ENCODE measurements at regions not wholly inside any gene's neighbourhood (a gene's known extent, or its start where the extent isn't known, plus 50 kb on each side); places are given as distances from the start of the nearest gene placed in this dataset.

DNA sequence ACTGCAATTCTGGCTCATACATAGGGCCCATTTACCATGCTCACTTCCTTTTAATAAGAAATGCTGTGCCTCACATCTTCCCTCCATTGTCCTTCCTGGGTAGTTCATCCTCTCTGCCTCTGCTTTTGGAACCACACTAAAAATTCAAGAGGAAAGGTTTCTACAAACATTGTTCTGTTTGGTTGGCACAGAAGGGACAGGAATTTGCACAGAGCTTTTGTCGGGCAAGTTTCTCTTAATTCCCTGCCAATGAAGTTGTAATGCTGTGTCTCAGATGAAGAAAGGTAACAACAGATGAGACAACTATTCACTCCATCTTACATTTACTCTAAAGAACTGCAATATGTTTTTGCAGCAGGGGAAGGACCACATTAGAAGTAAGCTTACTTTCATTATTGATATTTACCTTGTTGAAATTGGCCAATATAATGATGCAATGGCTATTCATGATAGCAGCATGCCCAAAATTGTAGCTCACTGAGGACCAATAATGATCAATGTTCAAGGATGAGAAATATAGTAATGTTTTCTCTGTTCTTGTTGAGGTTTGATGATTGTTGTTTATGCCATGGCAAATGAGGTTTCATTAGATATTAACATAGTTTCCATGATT lies 82.5 kb upstream of the HMHB1 start:
- no peak for DNase-seq

GRCh38 chr5:143723159-143723558 lies 88.8 kb upstream of the HMHB1 start:
- DNase-seq: no peak

DNA sequence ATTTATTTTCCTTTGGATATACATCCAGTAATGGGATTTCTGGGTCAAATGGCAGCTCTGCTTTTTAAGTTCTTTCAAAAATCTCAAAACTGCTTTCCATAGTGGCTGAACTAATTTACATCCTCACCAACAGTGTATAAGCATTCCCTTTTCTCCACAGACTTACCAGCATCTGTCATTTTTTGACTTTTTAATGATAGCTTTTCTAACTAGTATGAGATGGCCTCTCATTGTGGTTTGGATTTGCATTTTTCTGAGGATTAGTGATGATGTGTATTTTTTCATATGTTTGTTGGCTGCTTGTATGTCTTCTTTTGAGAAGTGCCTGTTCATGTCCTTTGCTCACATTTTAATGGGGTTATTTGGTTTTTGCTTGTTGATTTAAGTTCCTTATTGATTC lies 90.0 kb upstream of the HMHB1 start:
- no peak for DNase-seq

DNA sequence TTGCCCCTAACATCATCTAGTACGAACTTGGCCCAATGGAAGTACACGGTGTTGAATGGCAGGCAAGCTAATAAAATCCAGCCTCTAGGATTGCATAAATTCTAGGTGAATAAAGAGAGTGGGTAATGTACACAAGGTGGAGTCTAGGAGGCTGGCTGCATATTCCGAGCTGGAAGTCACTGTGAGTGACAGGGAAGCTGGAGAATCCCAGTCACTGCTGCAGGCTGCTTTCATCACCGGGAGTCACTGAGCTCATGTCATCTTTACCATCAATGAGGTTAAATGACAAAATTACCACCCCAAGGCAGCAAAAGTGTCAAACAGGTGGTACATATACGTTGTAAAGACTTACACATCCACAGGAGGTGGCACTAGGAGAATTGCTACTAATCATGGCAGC lies 91.3 kb upstream of the HMHB1 start:
- DNase-seq: no peak

DNA sequence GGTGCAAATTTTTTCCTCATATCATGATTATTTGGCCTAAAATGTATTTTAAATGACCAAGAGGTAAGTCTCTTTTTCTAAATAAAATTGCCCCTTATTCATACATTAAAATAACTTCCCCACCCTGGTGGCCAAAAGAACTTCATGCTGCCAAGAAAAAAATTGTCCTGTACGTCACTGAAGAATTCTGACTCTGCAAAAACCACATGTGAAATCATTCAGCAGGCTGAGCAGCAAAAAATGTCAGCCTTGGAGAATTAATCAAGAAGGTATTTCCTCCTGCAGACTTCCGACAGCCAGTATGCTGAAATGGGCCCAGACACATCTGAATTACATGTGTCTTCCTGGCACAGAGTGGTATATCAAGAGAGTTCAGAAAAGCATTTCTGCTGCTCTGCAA lies 94.6 kb upstream of the HMHB1 start:
- no peak for DNase-seq

GRCh38 chr5:143716881-143717280 lies 95.1 kb upstream of the HMHB1 start:
- no peak for DNase-seq

DNA sequence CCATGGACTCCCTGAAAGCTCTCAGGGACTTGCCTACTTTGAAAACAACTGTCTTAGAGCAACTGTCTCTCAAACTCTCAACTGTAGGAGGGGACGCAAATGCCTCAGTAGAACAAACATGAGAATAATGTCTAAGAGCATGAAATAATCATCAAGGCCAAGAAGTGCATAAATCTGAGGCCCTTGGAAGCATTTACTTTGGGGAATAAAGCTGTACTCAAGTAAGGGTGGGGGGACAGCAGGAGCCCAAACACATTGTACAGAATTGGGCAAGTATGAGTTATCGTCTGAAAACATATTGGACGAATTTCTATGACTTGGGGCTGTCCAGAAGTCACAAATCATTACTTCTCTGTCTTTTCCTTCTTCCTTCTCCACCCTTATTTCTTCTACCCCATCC lies 96.3 kb upstream of the HMHB1 start:
- DNase-seq: no peak

DNA sequence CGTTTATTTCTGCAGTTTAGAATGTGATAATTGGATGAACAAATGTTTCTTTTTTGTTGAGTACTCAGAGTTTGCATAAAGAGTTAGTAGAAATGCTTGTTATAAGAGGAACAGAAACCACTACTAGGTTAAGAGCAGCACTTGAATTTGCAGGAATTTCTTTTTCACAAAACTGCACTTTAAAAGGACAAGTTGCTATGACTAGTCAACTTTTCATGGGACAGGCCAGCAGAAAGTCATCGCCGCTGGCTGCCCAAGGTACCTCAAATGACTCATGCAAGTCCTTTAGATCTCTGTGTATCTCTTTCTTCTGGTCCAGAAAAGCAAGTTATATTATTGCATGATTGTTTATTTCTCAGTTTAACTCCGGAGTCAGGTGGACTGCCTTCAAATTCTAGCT lies 97.3 kb upstream of the HMHB1 start:
- no peak for DNase-seq

DNA sequence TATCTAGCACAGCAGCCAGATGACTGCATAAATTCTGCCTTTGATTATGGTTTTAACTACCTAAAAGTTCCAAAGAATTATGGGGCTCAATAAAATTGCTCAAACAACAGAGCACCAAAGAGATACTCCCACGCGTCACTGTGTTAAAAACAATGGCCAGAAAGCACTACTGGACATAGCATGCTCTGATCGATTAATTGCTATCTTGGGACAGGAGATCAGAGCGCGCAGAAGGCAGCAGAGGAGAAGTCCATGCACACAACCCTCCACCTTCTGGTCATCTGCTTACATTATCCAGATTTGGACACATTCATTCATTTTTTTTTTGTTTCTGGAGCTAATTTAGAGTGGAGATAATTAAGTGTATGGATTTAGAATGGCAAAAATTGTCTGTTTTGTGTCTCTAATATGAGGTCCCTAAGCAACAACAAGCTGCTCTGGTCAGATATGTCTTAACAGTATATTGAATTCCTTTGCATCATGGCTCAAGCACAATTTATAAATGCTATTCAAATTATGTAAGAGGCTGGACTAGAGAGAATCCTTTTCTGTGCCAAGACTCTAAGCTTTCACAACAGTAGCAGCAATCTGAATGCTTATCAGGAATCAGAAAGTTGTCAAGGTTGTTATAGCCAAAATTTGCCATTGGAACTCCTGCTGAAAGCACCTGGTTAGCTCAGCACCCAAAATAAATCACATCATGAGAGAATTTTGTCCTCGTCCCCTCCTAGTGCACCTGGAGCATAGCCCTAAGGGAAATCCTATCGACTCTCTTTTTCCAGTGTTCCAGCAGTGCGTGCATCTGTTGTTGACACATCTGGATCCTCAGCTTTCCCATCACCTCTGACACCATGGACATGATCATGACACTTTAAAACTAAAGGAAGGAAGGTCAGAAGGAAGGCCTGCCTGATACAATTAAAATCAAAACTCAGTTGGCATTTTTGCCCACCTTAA lies 98.6 kb upstream of the HMHB1 start:
- DNase-seq: no peak

GRCh38 chr5:143708672-143709071 lies 103.3 kb upstream of the HMHB1 start:
- no peak for DNase-seq

DNA sequence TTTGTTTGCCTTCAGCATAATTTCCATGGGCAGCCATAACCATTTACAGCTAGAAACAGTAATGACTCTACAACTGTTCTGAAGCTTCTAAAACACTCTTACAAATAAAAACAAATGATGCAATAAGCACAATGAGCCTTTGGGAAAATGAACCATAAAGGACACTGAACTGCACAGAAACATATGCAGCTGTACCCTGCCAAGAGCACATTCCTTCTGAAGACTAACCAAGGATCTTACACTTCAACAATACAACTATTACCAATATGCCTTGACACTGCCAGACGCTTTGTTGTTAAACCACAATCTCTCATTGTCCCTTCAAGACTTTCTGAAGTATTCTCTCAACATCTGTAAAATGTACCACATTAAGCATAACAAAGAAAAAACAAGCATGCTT lies 104.2 kb upstream of the HMHB1 start:
- no peak for DNase-seq

- no peak for DNase-seq
These were observed 106.6 kb upstream of the HMHB1 start for GRCh38 chr5:143705381-143705780.

GRCh38 chr5:143703659-143704058 lies 108.3 kb upstream of the HMHB1 start:
- no peak for DNase-seq

DNA sequence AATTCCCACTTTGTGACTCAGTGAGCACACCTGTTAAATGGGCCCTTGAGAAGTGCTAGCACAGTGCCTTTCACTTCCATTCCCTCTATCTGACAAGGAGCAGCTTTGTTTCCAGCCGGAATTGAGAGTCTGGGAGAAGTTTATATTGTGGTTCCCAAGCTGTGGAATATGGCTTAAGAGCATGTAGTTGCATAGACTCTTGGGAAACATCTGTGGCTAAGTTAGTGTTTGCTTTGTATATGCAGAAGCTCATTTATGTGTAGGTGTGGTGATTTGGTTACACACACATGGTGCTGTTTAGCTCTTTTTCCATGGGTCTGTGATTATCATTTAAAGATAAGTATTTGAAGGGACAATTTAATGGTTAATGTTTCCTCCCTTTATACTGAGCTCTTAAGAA lies 110.5 kb upstream of the HMHB1 start:
- DNase-seq: no peak

DNA sequence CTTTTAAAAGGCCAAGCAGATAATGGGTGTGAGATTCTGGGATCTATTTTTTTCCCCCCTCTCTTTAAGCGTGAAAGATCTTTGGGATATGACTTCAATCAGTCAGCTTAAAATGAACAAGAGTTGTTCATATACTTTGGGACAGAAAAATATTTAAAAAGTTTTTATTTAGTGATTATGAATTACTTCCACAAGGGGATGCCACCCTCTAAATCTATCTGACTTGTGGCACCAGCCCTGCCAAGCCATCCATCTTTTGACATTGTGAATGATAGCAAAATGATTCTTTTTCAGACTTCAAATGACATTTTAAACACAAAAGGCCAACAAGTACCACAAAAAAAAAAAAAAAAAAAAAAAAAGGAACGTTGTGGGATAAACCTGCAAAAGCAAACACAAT lies 111.0 kb upstream of the HMHB1 start:
- DNase-seq: no peak

- peak in 1 of 2 donors; percentile 10 for DNase-seq
These were observed 112.8 kb upstream of the HMHB1 start for GRCh38 chr5:143699121-143699520.

DNA sequence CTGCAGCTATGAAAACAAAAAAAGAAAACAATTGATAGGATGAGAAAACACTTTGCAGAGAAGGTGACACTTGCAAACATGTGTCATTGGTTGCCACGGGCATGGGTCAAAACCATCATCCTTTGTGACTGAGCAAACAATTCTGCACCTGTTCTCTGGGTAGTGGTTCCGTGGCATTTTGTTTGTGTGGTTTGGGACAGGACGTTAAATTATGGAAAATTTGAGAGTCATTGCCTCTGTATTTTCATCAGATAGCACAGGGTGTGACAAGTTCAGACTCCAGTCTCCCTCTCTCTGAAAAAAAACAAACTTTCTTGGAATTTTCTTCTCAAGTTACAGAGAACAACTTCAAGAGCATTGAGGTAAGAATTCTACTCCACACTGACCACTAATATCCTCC lies 113.4 kb upstream of the HMHB1 start:
- DNase-seq: peak in 1 of 2 donors; percentile 6

GRCh38 chr5:143696921-143697320 lies 115.0 kb upstream of the HMHB1 start:
- DNase-seq: no peak

GRCh38 chr5:143695941-143696340 lies 116.0 kb upstream of the HMHB1 start:
- no peak for DNase-seq

DNA sequence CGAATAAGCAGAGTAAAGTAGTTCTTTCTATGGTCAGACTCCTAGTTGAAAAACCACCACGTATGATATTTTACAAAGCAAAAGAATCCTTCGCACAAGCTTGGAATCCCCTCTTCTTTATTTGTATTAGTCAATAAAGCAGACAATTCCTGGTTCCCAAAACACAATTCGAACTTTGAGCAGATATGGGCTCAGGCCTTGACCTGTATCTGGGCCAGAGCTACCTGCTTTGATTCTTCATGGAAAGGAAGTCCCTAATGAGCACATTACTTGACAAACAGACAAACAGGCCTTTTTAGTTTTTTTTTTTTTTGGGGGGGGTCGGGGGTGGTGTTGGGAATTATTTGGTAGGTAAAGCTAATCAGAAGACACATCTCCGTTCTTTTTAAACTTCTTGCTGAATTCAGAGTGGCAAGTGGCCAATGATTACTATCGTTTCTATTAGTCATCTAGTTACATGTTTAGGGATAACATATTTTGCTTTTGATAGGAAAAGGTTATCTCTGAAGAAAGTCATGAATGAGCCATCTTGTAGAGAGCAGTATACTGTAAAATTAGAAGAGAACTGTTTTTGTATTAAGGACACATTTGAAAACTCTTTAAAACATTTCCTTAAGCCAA lies 116.6 kb upstream of the HMHB1 start:
- no peak for DNase-seq

DNA sequence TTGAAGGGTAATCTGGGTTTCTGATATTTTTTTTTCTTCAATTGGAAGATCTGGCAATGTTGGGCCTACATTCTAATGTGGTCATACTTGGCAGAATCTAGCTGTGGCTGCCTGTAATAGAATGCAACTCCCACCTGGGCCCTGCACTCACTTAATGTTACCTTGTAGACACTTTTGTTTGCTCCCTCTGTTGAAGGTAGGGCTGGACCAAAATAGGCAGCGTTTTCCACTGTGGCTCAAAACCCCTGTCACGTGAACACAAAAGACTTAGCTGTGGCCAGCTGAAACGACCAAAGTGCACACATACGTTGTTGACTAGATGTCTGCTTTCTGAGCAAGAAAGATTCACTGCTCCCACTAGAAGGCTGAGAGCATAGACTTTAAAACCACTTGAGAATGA lies 117.6 kb upstream of the HMHB1 start:
- no peak for DNase-seq

- DNase-seq: no peak
These were observed 118.2 kb upstream of the HMHB1 start for GRCh38 chr5:143693651-143694252.

GRCh38 chr5:143692342-143692741 lies 119.6 kb upstream of the HMHB1 start:
- DNase-seq: no peak

DNA sequence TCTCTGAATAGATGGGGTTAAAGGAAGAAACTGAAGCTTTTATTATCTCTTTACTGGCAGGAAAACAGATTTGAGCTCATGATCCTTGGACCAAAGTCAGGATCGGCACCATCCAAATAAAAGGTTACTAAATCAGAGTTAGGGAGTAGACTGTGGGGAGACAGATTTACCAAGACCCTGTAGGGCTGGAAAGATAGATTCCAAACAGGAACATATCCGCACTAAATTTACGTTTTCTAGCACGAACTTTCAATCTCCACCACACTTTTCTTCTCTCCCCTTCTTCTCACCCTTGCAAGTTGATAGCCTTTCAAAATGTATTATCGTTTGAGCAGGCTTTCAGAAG lies 120.0 kb upstream of the HMHB1 start:
- no peak for DNase-seq

Data from stimulated activated CD4-positive, alpha-beta T cell treated with anti-CD3 and anti-CD28 coated beads, Interleukin-2, amount 100 ng/mL, for 24 hours (primary cell).